GM04503 (cell line): ENCODE measurements at regions not wholly inside any gene's neighbourhood (a gene's known extent, or its start where the extent isn't known, plus 50 kb on each side); places are given as distances from the start of the nearest gene placed in this dataset.
A peak's percentile ranks its signal among the peaks of the same experiment; 100 is the strongest.

Source experiments
- DNase-seq: peaks from one replicate; pipeline ENCODE4 v3.0.0-alpha.2; 2012; ENCODE audit warnings: low read depth

DNA sequence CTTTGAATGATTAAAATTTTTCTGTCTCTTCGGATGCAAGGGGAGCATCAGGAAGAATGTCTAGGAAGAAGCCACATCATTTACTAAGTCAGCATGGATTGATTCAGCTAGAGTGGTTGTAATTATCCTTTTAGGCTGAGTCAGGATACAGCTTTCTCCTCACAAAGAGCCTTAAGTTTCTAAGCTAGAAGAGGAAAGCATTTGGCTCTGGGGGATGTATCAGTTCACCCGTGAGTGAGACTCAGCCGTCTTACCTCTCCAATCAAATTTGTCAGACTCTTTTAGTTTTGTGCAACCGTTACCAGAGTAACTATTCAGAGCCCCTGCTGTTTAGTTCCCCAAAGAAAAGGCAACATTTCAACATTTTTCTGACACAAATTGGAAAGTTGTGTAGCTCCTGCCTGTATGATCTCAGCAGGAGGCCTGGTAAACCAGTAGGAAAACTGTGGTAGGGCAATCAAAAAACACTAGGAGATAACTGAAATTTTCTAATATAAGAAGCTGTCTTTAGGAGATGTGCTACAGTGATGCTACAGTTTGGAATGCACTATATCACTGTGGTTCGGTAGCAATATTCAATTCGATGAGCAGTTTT, 432.4 kb upstream of the LUZP2 start:
- no peak for DNase-seq

DNA sequence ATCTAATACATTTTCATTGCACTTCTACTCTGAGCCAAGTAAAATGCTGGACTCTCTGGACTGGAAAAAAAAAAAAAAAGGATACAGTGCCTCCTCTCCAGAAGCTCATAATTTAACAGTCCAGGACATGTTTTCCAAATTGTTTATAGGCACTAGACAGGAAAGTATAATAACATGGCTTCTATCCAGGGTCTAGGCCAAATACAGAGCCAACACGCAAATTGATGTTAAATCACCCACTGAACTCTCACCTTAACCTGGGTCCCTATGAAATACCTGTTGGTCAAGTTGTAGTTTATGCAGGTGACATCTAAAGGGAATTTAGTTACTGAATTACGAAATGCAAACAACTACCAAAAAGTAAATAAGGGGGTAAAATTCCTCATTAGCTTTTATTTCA, 428.7 kb upstream of the LUZP2 start:
- no peak for DNase-seq

DNA sequence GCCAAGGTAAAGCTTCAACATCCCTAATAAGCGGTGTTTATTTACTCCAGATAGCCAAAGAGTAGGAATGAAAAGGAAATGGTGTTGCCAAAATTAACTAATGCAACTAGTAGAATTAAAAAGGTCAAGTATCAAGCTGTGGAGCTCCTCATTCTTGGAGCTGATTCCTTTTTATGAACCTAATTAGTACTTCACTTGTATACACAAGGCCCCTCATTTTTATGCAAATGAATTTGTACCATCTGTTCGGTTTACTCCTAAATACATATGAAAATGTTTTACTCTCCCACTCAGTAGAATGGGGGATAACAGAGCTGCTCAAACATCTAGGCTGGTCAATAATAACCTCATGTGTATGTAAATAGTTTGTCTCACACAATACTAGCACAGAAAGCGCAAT, 426.4 kb upstream of the LUZP2 start:
- DNase-seq: no peak

DNA sequence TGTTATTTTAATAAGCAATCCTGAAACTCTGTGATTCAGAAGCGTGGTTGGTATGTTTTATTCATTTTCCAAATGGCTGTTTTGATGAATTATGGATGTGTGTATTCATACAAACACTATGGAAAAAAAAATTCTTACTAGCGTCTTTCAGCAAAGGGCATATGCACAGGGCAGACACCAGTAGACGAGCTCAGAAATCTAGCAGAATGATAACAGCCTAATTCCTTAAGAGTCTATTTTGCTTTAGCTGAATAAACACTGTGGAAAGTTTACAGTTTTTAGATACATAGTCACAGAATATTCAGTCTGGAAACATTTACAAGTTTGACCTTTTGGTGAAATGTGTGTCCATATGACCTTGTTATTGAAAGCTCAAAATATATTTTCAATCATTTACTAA, 418.8 kb upstream of the LUZP2 start:
- DNase-seq: no peak

DNA sequence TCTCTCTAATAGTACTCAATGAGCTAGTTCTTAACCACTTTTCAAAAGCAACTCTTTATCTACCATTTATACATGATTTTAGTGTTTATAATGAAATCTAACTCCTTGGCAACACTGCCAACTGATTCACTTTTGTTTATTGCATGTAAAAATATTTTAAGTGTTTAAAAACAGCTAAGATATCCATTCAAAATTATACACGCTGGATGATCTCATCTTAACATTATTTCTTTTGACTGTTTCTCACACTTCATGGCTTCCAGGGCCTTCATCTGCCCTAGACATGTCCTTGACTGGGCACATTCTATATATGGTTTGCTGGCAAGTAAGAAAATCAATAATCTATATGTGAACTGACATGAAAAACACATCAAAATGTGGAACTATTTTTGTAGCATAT, 414.6 kb upstream of the LUZP2 start:
- no peak for DNase-seq

DNA sequence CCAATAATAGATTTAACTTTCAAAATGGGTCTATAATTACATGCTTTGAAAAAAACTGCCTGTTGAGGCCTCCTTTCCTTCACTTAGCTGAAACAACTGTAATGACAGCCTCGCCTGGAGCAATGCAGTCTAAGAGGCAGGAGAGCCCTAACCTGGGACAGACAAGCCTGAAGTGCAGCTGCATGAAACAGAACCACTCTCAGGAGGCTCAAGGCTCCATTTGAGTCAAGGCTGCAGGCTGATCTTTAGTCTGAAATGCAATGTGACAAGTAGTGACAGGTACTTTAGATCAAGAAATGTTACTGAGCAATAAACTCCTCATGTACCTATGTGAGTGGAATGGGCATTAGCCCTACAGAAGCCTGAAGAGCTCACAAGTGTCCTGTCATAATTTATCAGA, 414.0 kb upstream of the LUZP2 start:
- no peak for DNase-seq

DNA sequence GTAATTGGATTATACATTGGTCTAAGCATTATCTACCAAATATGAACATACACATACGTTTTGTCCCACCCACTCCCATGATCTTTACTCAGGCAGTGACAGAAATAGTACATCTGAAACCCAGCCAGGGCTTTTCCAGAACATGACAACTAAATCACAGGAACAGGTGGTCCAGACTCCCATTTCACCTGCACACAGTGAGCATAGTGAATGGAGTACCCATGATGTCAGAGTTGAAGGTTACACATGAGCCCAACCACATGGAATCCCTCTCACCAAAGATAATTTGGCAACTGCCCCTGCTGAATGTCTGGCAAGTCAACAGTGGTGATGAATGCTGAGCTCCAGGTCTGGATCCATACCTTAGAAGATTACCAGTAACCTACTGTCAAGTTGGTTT, 411.9 kb upstream of the LUZP2 start:
- DNase-seq: no peak

DNA sequence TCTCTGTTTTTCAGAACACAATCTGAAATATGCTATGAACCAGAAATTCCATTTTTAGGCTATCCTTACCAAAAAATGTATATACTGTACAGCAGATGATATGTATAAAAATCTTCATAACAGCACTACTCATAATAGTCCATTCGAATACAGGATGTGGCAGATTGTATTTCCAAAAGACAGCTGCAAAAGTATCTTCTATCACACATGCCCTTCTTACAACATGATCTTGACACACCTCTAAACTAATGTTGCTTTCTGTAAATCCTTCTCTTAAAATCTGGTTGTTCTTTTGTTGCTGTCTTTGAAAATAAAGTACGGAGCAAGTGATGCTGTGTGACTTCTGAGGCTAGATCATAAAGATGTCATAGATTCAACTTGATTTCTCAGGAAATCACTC, 409.9 kb upstream of the LUZP2 start:
- no peak for DNase-seq

DNA sequence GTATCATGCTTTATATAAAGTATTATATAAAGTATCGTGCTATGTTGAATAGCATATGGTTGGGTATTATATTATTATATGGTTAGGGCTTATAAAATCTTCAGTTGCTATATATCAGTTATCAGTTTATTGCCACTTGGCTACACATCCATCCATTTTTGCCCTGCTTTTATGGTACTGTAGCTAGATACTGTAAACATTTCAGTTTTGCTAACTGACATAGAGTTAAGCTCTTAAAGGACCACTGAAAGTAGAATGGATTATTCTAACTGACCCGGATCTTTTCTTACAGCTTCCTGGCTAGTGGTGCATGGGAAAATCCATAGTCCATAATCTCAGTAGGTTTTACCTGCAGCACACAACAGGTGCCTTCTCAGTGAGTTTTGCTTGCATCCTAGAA, 405.3 kb upstream of the LUZP2 start:
- DNase-seq: no peak

DNA sequence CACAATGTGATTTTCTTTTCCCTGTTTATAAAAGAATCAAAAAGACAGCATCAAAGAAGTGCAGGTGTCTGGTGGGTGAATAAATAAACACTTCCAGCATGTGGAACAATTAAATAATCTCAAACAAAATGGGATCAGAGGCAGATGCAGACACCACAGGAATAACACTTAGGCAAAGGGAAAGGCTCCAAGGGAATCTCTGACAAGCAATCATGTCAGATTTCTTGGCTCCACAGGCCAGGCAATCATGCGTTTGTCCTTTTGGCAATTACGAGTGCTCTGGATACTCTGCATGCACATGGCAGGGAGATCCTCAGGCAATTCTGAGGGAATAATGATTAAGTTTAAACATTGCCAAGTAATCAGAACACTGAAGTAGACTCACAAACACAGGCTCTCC, 403.5 kb upstream of the LUZP2 start:
- no peak for DNase-seq

DNA sequence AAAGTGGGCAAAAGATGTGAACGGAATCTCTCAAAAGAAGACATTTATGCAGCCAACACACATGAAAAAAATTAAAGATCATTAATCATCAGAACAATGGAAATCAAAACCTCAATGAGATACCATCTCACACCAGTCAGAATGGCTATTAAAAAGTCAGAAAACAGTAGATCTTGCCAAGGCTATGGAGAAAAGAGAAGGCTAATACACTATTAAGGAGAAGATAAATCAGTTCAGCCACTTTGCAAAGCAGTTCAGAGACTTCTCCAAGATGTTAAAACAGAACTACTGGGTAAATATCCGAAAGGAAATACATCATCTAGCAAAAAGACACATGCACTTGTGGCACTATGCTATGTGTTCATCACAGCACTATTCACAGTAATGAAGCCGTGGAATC, 388.2 kb upstream of the LUZP2 start:
- no peak for DNase-seq

DNA sequence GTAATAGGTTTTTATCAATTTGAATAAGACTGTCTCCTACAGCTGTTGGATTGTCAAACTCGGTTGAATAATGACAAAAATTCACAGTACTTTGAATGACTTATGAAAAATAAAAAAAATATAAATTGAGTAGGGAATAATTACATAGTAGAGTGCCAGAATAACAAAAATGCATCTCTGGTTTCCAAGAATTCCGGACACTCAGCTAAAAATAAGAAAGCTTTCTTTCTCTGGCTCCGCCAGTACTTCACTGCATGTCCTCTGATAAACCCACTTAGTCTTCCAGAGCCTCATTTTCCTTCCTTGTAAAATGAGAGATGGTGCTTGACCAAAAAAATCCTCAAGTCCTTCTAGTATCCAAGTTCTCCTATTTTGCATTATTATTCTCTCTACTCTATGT, 374.6 kb upstream of the LUZP2 start:
- no peak for DNase-seq

DNA sequence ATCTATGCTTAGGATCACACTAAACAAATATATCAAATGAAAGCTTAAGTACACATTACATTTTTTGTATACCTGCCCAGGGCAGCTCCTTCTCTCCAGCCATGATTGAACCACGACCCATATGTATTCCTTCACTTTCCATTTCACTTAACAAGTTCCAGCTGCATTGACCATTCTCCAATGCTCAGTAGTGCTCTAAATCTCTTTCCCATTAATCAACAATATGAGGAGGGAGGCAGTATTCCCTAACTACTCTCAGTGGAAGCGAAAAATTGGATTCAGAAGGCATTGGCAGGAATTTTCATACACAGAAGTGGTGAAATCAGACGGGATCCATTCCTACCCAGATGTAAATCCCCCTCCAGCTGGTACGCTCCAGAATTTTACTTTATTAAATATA, 372.0 kb upstream of the LUZP2 start:
- no peak for DNase-seq

DNA sequence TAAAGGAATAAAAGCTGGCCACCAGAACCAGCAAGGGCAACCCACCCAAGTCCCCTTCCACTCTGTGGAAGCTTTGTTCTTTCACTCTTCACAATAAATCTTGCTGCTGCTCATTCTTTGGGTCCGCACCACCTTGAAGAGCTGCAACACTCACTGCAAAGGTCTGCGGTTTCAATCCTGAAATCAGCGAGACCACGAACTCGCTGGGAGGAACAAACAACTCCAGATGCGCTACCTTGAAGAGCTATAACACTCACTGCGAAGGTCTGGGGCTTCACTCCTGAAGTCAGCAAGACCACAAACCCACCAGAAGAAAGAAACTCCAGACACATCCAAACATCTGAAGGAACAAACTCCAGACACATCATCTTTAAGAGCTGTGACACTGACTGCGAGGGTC, 365.2 kb upstream of the LUZP2 start:
- DNase-seq: no peak

DNA sequence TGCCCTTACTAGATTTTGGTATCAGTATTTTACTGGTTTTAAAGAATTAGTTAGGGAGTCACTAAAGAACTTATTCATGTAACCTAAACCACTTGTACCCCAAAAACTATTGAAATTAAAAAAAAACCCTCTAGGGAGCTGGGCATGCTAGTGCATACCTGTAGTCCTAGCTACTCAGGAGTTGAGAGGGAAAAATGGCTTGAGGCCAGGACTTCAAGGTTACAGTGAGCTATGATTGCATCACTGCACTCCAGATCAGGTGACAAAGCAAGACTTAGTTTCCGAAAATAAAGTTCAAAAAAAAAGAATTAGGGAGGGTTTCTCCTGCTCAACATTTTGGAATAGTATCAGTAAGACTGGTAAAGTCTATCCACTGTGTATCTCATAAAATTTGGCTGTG, 364.4 kb upstream of the LUZP2 start:
- no peak for DNase-seq

DNA sequence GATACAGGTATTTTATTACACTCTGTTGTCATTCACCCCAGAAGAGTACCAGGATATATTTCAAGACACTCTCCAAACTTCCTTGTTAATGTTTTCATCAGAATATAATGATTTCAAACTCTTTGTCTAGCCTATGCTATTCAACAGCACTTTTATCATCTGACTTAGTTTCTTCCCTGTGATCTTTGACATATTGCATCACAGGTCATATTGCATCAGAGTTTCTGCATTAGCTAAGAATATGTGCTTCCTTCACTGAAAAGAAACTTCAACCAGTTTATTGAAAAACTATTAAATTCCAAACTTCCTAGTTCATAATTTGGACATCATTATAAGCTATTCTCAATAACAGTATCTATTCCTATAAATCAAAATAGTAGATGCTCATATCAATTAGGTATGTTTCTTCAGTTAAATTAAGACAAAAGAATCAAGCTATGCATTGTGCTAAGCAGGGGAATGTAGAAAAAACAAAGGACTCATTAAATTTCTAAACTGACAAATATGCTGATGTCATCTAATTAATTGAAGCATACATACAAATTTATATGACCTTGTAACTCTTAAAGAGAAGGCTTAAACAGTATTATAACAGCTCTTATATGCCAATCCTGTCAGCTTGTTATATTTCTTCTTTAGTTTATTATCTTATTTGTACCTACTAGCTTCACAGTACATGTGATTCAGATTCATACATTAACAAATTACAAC, 361.8 kb upstream of the LUZP2 start:
- DNase-seq: no peak

DNA sequence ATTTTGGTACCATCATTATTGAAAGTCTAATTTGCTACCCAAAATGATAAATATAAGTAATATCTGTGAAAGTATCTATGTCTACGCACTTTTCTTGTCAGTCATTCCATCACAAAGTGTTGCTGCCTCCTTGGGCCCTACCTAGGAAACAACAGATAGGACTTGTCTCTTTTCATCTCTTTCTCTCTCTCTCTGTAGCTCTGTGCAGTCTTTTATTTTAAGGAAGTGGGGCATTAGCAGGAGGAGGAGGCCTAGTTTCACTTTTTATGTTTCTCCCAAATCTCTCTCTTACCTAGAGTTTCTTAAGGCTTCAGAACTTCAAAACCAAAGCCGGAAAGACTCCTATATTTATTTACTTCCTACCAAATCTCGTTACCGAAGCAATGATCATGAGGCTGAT, 354.8 kb upstream of the LUZP2 start:
- no peak for DNase-seq

DNA sequence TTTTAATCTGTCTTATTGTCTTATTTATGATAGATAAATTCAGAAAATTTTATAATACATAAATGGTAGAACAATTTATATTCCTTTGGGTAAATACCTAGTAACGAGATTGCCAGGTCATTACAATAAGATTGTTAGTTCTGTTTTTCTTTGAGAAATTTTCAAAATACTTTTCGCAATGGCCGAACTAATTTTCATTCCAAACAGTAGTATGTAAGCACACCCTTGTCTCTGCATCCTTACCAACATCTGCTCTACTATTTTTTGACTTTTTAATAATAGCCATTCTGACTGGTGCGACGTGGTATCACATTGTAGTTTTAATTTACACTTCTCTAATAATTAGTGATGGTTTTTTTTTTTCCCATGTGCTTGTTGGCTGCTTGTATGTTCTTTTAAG, 351.4 kb upstream of the LUZP2 start:
- peak; percentile 28 for DNase-seq

DNA sequence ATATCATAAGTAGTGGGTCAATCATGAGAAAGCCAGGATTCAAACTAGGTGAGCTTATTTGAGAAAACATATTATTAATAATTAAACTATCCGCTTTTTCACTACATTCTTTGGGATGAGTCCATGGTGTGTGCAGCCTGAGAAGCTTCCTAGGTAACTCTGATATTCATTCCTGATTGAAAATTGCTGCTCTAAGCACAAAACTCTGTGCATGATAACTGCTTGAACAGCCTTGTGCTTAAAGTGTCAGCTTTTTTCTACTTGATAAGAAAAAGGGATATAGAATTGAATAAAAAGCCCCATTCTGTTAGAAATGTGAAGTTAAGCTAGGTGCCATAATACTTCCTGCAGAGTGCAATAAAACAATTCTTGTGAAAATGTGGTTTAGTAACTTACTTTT, 343.5 kb upstream of the LUZP2 start:
- DNase-seq: no peak

DNA sequence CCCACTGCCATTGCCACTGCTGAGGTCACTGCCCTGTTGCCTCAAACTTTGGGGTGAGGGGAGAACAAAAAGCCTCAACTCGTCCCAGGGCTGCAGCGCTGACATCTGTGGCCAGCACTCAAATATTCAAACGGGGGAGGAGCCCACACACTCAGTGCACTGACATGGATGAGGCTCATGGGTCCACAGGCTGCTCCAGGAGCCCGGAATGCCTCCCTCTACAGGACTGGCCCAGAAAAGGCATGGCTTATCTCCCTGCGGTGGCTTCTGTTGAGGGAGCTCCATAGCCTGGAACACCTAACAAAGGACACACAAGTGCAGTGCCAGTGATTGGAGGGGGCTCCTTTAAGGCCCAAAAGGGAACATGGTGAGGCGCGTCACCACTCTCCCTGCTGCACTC, 341.1 kb upstream of the LUZP2 start:
- no peak for DNase-seq

DNA sequence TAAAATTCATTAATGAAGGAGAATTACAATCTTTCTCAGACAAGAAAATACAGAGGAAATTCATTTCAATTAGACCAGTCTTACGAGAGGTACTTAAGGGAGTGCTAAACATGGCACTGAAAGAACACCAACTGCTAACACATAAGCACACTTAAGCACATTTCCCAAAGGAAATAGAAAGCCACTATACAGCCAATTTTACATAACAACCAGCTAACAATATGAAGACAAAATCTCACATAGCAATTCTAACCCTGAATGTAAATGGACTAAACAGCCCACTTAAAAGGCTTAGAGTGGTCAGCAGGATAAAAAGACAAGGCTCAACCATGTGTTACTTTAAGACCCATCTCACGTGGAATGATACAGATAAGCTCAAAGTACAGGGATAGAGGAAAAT, 339.5 kb upstream of the LUZP2 start:
- no peak for DNase-seq

DNA sequence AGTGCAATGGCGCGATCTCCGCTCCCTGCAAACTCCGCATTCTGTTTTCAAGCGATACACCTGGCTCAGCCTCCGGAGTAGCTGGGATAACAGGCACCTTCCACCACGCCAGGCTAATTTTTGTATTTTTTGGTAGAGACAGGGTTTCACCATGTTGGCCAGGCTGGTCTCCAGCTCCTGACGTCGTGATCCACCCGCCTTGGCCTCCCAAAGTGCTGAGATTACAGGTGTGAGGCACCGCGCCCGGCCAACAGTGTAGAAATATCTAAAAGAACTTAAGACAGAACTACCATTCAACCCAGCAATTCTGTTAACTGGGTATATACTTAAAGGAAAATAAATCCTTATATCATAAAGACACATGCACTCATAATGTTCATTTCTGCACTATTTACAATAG, 335.3 kb upstream of the LUZP2 start:
- DNase-seq: no peak

DNA sequence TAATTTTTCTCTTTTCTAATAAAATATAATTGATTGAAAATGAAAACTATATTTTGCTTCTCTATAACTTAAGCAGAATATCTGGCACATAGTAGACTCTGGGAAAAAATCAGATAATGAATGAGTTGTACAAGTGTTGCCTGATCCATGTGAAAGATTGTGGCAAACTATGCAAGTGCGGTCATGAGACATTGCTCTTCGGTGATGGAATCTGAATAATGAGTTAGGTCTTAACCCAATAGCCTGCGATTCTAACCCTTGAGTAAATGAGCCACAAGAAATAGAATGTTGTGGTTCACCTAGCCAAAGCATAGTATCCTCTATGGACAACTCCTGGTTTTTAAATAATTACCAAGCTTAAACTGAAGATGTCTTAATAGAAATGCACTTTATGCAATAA, 333.7 kb upstream of the LUZP2 start:
- DNase-seq: no peak

DNA sequence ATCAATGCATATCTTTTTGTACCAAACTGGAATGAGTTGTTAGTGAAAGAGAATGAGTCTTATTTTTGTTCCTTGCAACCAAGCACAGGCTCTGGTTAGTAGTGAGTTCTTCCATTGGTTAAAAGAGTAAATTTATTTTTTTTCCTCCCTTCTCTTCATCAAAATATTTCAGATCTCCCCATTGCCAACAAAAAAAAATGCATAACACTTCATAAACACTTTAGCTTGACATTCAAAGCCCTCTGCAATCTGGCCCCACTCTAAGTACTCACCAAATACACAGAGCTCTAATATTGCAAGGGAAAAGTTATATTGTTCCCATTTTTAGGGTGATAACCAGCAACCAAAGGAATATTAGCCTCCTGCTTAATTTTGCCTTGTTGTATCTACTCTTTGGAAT, 333.0 kb upstream of the LUZP2 start:
- no peak for DNase-seq

DNA sequence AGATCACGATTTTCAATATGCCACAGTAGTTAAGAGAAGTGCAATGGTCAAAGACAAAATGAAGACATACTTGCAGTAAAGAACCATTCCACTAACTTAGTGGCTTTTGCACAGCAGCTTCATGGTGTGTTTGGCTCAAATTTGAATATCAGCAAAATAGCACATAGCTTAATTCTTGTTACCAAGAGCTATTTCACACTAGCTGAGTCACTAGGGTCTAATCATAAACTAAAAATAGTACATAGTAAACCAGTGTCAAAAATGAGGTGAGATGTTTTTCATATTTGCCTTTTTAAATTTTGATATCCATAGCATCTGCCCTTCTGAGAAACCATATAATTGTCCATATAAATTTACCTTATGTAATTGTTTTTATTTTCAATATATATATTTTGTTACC, 325.0 kb upstream of the LUZP2 start:
- no peak for DNase-seq
